Kidney capillary endothelial cell (primary cell): ENCODE measurements at regions not wholly inside any gene's neighbourhood (a gene's known extent, or its start where the extent isn't known, plus 50 kb on each side); places are given as distances from the start of the nearest gene placed in this dataset.
"Not testable (repeated sequence)": the region's sequence is repeated elsewhere in the genome, so short reads cannot be mapped to it uniquely, and the experiment has no call there.

ENCODE experiments used
- DNase-seq: peaks from one replicate; pipeline ENCODE4 v3.0.0-alpha.2; 2018; ENCODE audit warnings: low spot score

- DNase-seq = no peak
Observed at GRCh38 chr20:41784209-41784958, 166.2 kb upstream of the CHD6 start.

GRCh38 chr20:41783423-41784208 is 165.4 kb upstream of the CHD6 start:
- DNase-seq = no peak

GRCh38 chr20:41782730-41783406 is 164.7 kb upstream of the CHD6 start:
- DNase-seq = no peak

GRCh38 chr20:41782255-41782654 is 164.1 kb upstream of the CHD6 start:
- no peak for DNase-seq

GRCh38 chr20:41776421-41776820 is 158.2 kb upstream of the CHD6 start:
- DNase-seq = no peak

GRCh38 chr20:41774291-41774690 is 156.1 kb upstream of the CHD6 start:
- no peak for DNase-seq

GRCh38 chr20:41770965-41771364 is 152.8 kb upstream of the CHD6 start:
- DNase-seq = no peak

GRCh38 chr20:41770427-41770826 is 152.2 kb upstream of the CHD6 start:
- DNase-seq = no peak

- DNase-seq = no peak
Observed at GRCh38 chr20:41769592-41770018, 151.4 kb upstream of the CHD6 start.

GRCh38 chr20:41750137-41750536 is 132.0 kb upstream of the CHD6 start:
- DNase-seq = no peak

- DNase-seq = no peak
Observed at GRCh38 chr20:41748756-41749582, 130.8 kb upstream of the CHD6 start.

GRCh38 chr20:41748051-41748450 is 129.9 kb upstream of the CHD6 start:
- no peak for DNase-seq

- DNase-seq = no peak
Observed at GRCh38 chr20:41747226-41747625, 129.0 kb upstream of the CHD6 start.

- no peak for DNase-seq
Observed at GRCh38 chr20:41746635-41747034, 128.5 kb upstream of the CHD6 start.

- DNase-seq = peak; percentile 27
Observed at GRCh38 chr20:41738604-41739206, 120.5 kb upstream of the CHD6 start.

GRCh38 chr20:41735949-41736348 is 117.8 kb upstream of the CHD6 start:
- no peak for DNase-seq

- peak; percentile 30 for DNase-seq
Observed at GRCh38 chr20:41734506-41734945, 116.3 kb upstream of the CHD6 start.

- no peak for DNase-seq
Observed at GRCh38 chr20:41733151-41733550, 115.0 kb upstream of the CHD6 start.

GRCh38 chr20:41731198-41731597 is 113.0 kb upstream of the CHD6 start:
- not testable (repeated sequence) for DNase-seq

- DNase-seq = not testable (repeated sequence)
Observed at GRCh38 chr20:41727681-41728080, 109.5 kb upstream of the CHD6 start.

GRCh38 chr20:41726727-41727126 is 108.5 kb upstream of the CHD6 start:
- no peak for DNase-seq
